ENCODE measurements at regions not wholly inside any gene's neighbourhood (a gene's known extent, or its start where the extent isn't known, plus 50 kb on each side); places are given as distances from the start of the nearest gene placed in this dataset.

DNA sequence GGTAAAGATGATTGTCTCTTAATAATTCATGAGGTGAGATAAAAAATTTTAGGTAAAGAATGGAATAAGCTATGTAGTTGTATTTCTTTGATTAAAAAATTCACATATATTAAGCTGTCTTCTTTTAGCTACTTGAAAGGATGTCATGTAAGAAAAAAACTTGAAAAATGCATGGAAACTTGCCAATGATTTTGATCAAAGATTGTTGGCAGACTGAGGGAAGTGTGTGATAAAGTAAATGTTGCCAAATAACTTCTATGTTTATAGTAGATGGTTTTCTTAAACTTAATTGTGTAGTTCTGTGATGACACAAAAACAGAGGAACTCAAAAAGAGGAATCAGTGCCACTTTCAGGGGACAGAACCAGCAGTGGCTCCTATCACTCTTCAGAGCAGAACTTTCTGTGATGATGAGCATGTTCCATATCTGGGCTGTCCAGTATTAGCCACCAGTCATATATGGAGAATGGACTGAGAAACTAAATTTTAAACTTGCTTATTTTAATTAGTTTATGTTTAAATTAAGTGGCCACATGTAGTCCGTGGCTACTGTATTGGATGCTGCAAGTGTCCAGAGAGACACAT lies 51.9 kb upstream of the SLC38A11 start:
- Histone ChIP-seq H3K79me2 (ENCODE audit: control insufficient read depth, insufficient read depth, low read length) (no peaks in the 10 kb centered on the region), H3K9me3 (ENCODE audit: control extremely low read depth in 1 of 3, control insufficient read depth in 2 of 3, insufficient read depth in 1 of 3, low read length in 2 of 3) (no peaks in the 10 kb centered on the region), H3K4me3 (ENCODE audit: control extremely low read depth in 1 of 5, extremely low read depth in 1 of 5, insufficient read depth in 1 of 5, low read depth in 2 of 5, low read length in 4 of 5) (no peak overlapping the region), H3K4me1 (ENCODE audit: control insufficient read depth in 2 of 2, insufficient read depth in 2 of 2, low read length in 2 of 2) (no peaks in the 10 kb centered on the region), H4K20me1 (ENCODE audit: control insufficient read depth, insufficient read depth, low read length, poor library complexity, severe bottlenecking) (no peaks in the 10 kb centered on the region), H3K36me3 (replicated peaks in 1 of 2; ENCODE audit: control extremely low read depth in 1 of 2, control insufficient read depth in 1 of 2, extremely low read depth in 1 of 2, insufficient read depth in 2 of 2, low read length in 1 of 2) (no peaks in the 10 kb centered on the region), H3K4me2 (replicated peaks; ENCODE audit: low read depth, low read length, poor library complexity, severe bottlenecking) (no peak overlapping the region), H3K9ac (ENCODE audit: low read length) (no peak overlapping the region), H3K27me3 (replicated peaks in 1 of 4; ENCODE audit: control extremely low read depth in 1 of 4, control insufficient read depth in 3 of 4, insufficient read depth in 4 of 4, low read length in 3 of 4) (peaks cover 0 to 4% (median 0%) of the 10 kb centered on the region in 4 experiments), H2AFZ (ENCODE audit: insufficient read depth, low read depth, low read length, poor library complexity, severe bottlenecking) (no peak overlapping the region), H3K27ac (ENCODE audit: low read length in 2 of 2) (no peak overlapping the region)
- Mint-ChIP-seq H3K4me3 (no peak overlapping the region), H3K27ac (no peak overlapping the region), H3K9me3 (ENCODE audit: insufficient read depth) (no peaks in the 10 kb centered on the region), H3K4me1 (peaks cover 2% of the 10 kb centered on the region), H3K27me3 (peaks cover 16% of the 10 kb centered on the region)
- ChIA-PET CTCF (interaction anchor here (0.9 to 2.4 kb wide), 3 partner anchors 9 to 14 kb away, joined by 3 to 14 read pairs (median 3); no protein-coding TSS in a partner anchor), POLR2A (no interaction called here)
- ATAC-seq (ENCODE audit: low read depth) (no peak), DNase-seq (no peak)
- no peak for TF ChIP-seq EZH2 (IDR thresholded peaks at IDR 0.05; ENCODE audit: borderline replicate concordance, insufficient read depth, low read depth, low read length, poor library complexity, severe bottlenecking)
- TF ChIP-seq, protein P1, sequence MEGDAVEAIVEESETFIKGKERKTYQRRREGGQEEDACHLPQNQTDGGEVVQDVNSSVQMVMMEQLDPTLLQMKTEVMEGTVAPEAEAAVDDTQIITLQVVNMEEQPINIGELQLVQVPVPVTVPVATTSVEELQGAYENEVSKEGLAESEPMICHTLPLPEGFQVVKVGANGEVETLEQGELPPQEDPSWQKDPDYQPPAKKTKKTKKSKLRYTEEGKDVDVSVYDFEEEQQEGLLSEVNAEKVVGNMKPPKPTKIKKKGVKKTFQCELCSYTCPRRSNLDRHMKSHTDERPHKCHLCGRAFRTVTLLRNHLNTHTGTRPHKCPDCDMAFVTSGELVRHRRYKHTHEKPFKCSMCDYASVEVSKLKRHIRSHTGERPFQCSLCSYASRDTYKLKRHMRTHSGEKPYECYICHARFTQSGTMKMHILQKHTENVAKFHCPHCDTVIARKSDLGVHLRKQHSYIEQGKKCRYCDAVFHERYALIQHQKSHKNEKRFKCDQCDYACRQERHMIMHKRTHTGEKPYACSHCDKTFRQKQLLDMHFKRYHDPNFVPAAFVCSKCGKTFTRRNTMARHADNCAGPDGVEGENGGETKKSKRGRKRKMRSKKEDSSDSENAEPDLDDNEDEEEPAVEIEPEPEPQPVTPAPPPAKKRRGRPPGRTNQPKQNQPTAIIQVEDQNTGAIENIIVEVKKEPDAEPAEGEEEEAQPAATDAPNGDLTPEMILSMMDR (IDR thresholded peaks at IDR 0.05) = no peak
- intact Hi-C loops (cut with micrococcal nuclease) = no loop called here
- no CpG with 5 or more reads among the region's 1 CpG for WGBS (ENCODE audit: insufficient coverage)

All from B cell (primary cell).